Stimulated activated CD8-positive, alpha-beta memory T cell treated with anti-CD3 and anti-CD28 coated beads, Interleukin-2, amount 100 ng/mL, for 48 hours (primary cell): ENCODE measurements at regions not wholly inside any gene's neighbourhood (a gene's known extent, or its start where the extent isn't known, plus 50 kb on each side); places are given as distances from the start of the nearest gene placed in this dataset.

Experiments used
- DNase-seq, 2 donors: peaks; one replicate each; pipeline ENCODE4 v3.0.0-alpha.2; 2020; ENCODE audit warnings: low read depth in 2 of 2

- DNase-seq = no peak
These were observed 325.8 kb upstream of the MGMT start for GRCh38 chr10:129140921-129141885.

- DNase-seq = no peak
These were observed 315.8 kb upstream of the MGMT start for GRCh38 chr10:129151281-129151680.

- DNase-seq = no peak
These were observed 310.6 kb upstream of the MGMT start for GRCh38 chr10:129156406-129156805.

- DNase-seq = no peak
These were observed 309.9 kb upstream of the MGMT start for GRCh38 chr10:129157185-129157584.

- no peak for DNase-seq
These were observed 305.9 kb upstream of the MGMT start for GRCh38 chr10:129161150-129161549.

GRCh38 chr10:129163531-129163930, 303.5 kb upstream of the MGMT start:
- no peak for DNase-seq

- no peak for DNase-seq
These were observed 301.8 kb upstream of the MGMT start for GRCh38 chr10:129165076-129165720.

GRCh38 chr10:129165770-129166169, 301.3 kb upstream of the MGMT start:
- DNase-seq = no peak

- DNase-seq = no peak
These were observed 298.4 kb upstream of the MGMT start for GRCh38 chr10:129168660-129169059.

- no peak for DNase-seq
These were observed 297.9 kb upstream of the MGMT start for GRCh38 chr10:129169115-129169514.

- no peak for DNase-seq
These were observed 296.2 kb upstream of the MGMT start for GRCh38 chr10:129170812-129171211.

GRCh38 chr10:129171812-129172211, 295.2 kb upstream of the MGMT start:
- DNase-seq = no peak

GRCh38 chr10:129174232-129175014, 292.6 kb upstream of the MGMT start:
- DNase-seq = no peak

- DNase-seq = no peak
These were observed 287.6 kb upstream of the MGMT start for GRCh38 chr10:129179245-129179971.

- DNase-seq = no peak
These were observed 286.9 kb upstream of the MGMT start for GRCh38 chr10:129179972-129180678.

GRCh38 chr10:129184196-129184595, 282.8 kb upstream of the MGMT start:
- DNase-seq = no peak

GRCh38 chr10:129187331-129187730, 279.7 kb upstream of the MGMT start:
- no peak for DNase-seq

GRCh38 chr10:129191797-129192196, 275.2 kb upstream of the MGMT start:
- DNase-seq = no peak

GRCh38 chr10:129192344-129193128, 274.5 kb upstream of the MGMT start:
- no peak for DNase-seq

GRCh38 chr10:129193148-129193547, 273.9 kb upstream of the MGMT start:
- peak in 1 of 2 donors; percentile 15 for DNase-seq
